K562 (cell line): ENCODE measurements at regions not wholly inside any gene's neighbourhood (a gene's known extent, or its start where the extent isn't known, plus 50 kb on each side); places are given as distances from the start of the nearest gene placed in this dataset.

Experiments
- CTCF ChIP-seq, 3 experiments: IDR thresholded peaks in 2 of 3; conservative IDR thresholded peaks in 1 of 3; 2 replicates each; pipeline ENCODE4 v1.5.1; 2011 to 2012; ENCODE audit warnings: low read length in 3 of 3, mild to moderate bottlenecking in 3 of 3, control low read depth in 2 of 3, improper control_type of control experiment in 1 of 3, inconsistent platforms in 1 of 3, low read depth in 1 of 3, mixed read lengths in 1 of 3, moderate library complexity in 1 of 3; ENCODE audit not compliant: insufficient read depth in 2 of 3
- CXXC5 ChIP-seq: fragments of 250-450 bp; sonication (Bioruptor Pico); IDR thresholded peaks from 2 replicates; pipeline ENCODE4 v1.8.0; 2022; ENCODE audit warnings: inconsistent platforms, mild to moderate bottlenecking, moderate library complexity
- HDAC2 ChIP-seq: fragments of 450-650 bp; IDR thresholded peaks from 2 replicates; pipeline ENCODE4 v1.6.1; 2016; ENCODE audit warnings: mild to moderate bottlenecking
- POLR2A ChIP-seq: fragments of 450-650 bp; conservative IDR thresholded peaks from 2 replicates; pipeline ENCODE4 v1.6.1; 2016
- RCOR1 ChIP-seq, 2 experiments: IDR thresholded peaks; 2 replicates each; pipeline ENCODE4 v1.6.1; 2012; ENCODE audit warnings: low read depth in 2 of 2, low read length in 2 of 2, borderline replicate concordance in 1 of 2, improper control_type of control experiment in 1 of 2
- ZNF143 ChIP-seq: sonication (generic); formaldehyde crosslinking; IDR thresholded peaks from 2 replicates; pipeline ENCODE4 v1.9.0; 2022; ENCODE audit warnings: mild to moderate bottlenecking, missing genetic modification reagents

GRCh38 chr19:31570718-31571117 lies 221.5 kb upstream of the TSHZ3 start:
- TF ChIP-seq HDAC2 (no peak), ZNF143 (no peak), RCOR1 (IDR thresholded peaks at IDR 0.05; ENCODE audit: borderline replicate concordance in 1 of 2, low read depth in 2 of 2, low read length in 2 of 2) (no peak), CXXC5 (no peak), POLR2A (no peak), CTCF (IDR thresholded peaks at IDR 0.05 in 2 of 3, conservative IDR thresholded peaks at IDR 0.05 in 1 of 3; ENCODE audit: insufficient read depth in 2 of 3, low read depth in 1 of 3, low read length in 3 of 3) (no peak)
